ENCODE measurements at regions not wholly inside any gene's neighbourhood (a gene's known extent, or its start where the extent isn't known, plus 50 kb on each side); places are given as distances from the start of the nearest gene placed in this dataset.

- FAIRE-seq (peak; percentile 85), DNase-seq (ENCODE audit: insufficient read length, low spot score) (peak; percentile 66)
These were observed 120.9 kb downstream of the SAMMSON start for GRCh38 chr3:70120357-70120966.

DNA sequence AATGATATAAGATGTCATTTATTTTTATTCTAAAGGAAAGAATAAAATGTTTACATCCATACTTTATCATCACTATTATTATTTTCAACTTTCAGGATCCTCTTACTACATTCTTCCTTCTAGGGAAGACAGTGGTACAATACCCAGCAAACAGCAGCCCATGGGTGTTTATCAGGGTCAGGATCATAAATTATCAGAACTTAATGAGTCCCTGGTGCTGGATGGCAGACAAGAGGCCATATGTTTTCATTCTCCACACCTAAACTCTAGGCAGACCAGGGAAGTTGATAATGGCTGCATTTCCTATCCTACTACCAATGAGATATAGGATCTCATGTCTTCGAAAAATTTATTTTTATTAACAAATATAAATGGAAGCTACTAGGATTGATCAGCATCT, 127.7 kb downstream of the SAMMSON start:
- FAIRE-seq (no peak), DNase-seq (ENCODE audit: insufficient read length, low spot score) (no peak)

DNA sequence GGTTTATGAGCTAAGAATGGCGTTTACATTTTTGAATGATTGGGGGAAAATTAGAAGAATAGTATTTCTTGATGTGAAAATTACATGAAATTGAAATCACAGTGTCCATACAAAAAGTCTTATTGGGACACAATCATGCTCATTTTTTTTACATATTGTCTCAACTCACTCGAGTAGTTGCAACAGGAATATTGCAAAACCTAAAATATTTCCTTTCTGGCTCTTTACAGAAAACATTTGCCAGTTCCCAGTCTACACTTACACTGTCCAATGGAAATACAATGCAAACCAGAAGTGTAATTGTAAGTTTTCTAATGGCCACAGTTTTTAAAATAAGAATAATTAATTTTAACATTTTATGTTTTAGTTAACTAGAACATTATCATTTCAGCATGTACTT, 137.8 kb downstream of the SAMMSON start:
- DNase-seq (ENCODE audit: insufficient read length, low spot score) = no peak
- no peak for FAIRE-seq

DNA sequence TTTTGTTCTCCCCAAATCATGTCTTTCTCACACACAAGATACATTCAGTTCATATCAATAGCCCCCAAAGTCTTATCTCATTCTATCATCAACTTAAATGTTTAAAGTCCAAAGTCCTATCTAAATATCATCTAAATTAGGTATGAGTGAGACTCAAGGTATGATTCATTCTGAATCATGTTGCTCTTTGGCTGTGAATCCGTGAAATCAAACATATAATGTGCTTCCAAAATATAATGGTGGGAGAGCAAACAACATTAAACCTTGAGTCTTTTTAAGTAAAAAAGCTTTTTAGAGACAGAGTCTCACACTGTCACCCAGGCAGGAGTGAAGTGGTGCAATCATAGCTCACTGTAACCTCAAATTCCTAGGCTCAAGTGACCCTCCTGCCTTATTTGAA, 139.1 kb downstream of the SAMMSON start:
- DNase-seq (ENCODE audit: insufficient read length, low spot score) (no peak), FAIRE-seq (no peak)
